A549 (cell line): ENCODE measurements at regions not wholly inside any gene's neighbourhood (a gene's known extent, or its start where the extent isn't known, plus 50 kb on each side); places are given as distances from the start of the nearest gene placed in this dataset.

Experiments used
- ATAC-seq, 2 experiments: fragments of 200-7000 bp in 1 of 2; fragments of >200 bp in 1 of 2; cut with Nextera tagmentation in 1 of 2; cut with Tn5 transposase in 1 of 2; 3 replicates each; pipeline versions ENCODE4 v1.8.0 to v1.9.1; 2018 to 2020; ENCODE audit warnings: mild to moderate bottlenecking in 1 of 2, moderate library complexity in 1 of 2
- CTCF ChIA-PET: fragments of 300-600 bp; sonication (Branson Sonifier 250); formaldehyde crosslinking; extraction: SDS; loops from one replicate; lab custom pipeline; 2021; ENCODE audit warnings: antibody characterized with exemption, inconsistent platforms; lab: Yijun Ruan, JAX
- POLR2A ChIA-PET: fragments of 350-600 bp; formaldehyde crosslinking; extraction: SDS; loops from one replicate; lab custom pipeline; 2021; ENCODE audit warnings: antibody characterized with exemption, inconsistent platforms; lab: Yijun Ruan, JAX
- DNase-seq, 2 experiments: peaks; one replicate each; pipeline versions ENCODE4 v3.0.0 to v3.0.0-alpha.2; 2011 to 2016; ENCODE audit warnings: low read depth in 1 of 2, low spot score in 1 of 2
- FAIRE-seq: peaks from 2 replicates; lab custom pipeline; 2011; peaks lifted over from hg19 to GRCh38; lab: Jason Lieb, UNC
- H3K27ac ChIP-seq, 2 experiments: fragments of >200 bp; sonication (Bioruptor Twin); formaldehyde crosslinking; 3 replicates each; pipeline ENCODE4 v1.5.1; 2016 to 2017
- H3K4me1 ChIP-seq: fragments of >200 bp; sonication (Bioruptor Twin); formaldehyde crosslinking; 3 replicates; pipeline ENCODE4 v1.6.1; 2016
- H3K4me2 ChIP-seq: fragments of >200 bp; sonication (Bioruptor Twin); formaldehyde crosslinking; 3 replicates; pipeline ENCODE4 v1.6.1; 2016
- H3K4me3 ChIP-seq: fragments of >200 bp; sonication (Bioruptor Twin); formaldehyde crosslinking; 3 replicates; pipeline ENCODE4 v1.5.1; 2016
- H3K9me3 ChIP-seq: fragments of >200 bp; sonication (Bioruptor Twin); formaldehyde crosslinking; 3 replicates; pipeline ENCODE4 v1.6.1; 2016
- CBX2 ChIP-seq: fragments of 200-600 bp; sonication (generic); IDR thresholded peaks from 2 replicates; pipeline ENCODE4 v1.6.1; 2016; ENCODE audit warnings: low read depth, mild to moderate bottlenecking, borderline replicate concordance
- CBX8 ChIP-seq: fragments of 200-600 bp; sonication (generic); IDR thresholded peaks from 2 replicates; pipeline ENCODE4 v1.6.1; 2016
- CEBPB ChIP-seq, 2 experiments: fragments of >200 bp in 1 of 2; sonication (Bioruptor Twin) in 1 of 2; formaldehyde crosslinking in 1 of 2; IDR thresholded peaks; 2 replicates each; pipeline ENCODE4 v1.6.1; 2012 to 2016
- CTCF ChIP-seq: fragments of >200 bp; sonication (Bioruptor Twin); formaldehyde crosslinking; IDR thresholded peaks from 3 replicates; pipeline ENCODE4 v1.5.1; 2016
- FOSB ChIP-seq: fragments of 250-450 bp; sonication (Bioruptor Pico); IDR thresholded peaks from 2 replicates; pipeline ENCODE4 v1.5.0; 2020; ENCODE audit warnings: mild to moderate bottlenecking, moderate library complexity
- HES2 ChIP-seq: fragments of >200 bp; sonication (Bioruptor Twin); formaldehyde crosslinking; IDR thresholded peaks from 2 replicates; pipeline ENCODE4 v1.6.1; 2016
- NR3C1 ChIP-seq: fragments of >200 bp; sonication (Bioruptor Twin); formaldehyde crosslinking; IDR thresholded peaks from 3 replicates; pipeline ENCODE4 v1.6.1; 2017
- PBX3 ChIP-seq: IDR thresholded peaks from 2 replicates; pipeline ENCODE4 v1.6.1; 2012
- POLR2A ChIP-seq: IDR thresholded peaks from 2 replicates; pipeline ENCODE4 v1.6.1; 2012; ENCODE audit warnings: mild to moderate bottlenecking, low read length
- RAD21 ChIP-seq, 2 experiments: fragments of >200 bp in 1 of 2; sonication (Bioruptor Twin) in 1 of 2; formaldehyde crosslinking in 1 of 2; IDR thresholded peaks in 1 of 2; conservative IDR thresholded peaks in 1 of 2; 2 replicates in 1 of 2; 3 replicates in 1 of 2; pipeline ENCODE4 v1.6.1; 2012 to 2018; ENCODE audit warnings: inconsistent platforms in 1 of 2
- REST ChIP-seq: fragments of 200-600 bp; sonication (generic); IDR thresholded peaks from 2 replicates; pipeline ENCODE4 v1.6.1; 2016; ENCODE audit warnings: antibody characterized with exemption, mild to moderate bottlenecking, moderate library complexity
- TP53 ChIP-seq: fragments of 250-450 bp; sonication (Bioruptor Pico); IDR thresholded peaks from 2 replicates; pipeline ENCODE4 v1.5.0; 2021; ENCODE audit warnings: mild to moderate bottlenecking, moderate library complexity
- ZC3H11A ChIP-seq: fragments of 450-650 bp; IDR thresholded peaks from 2 replicates; pipeline ENCODE4 v1.6.1; 2014; ENCODE audit warnings: antibody characterized with exemption, mild to moderate bottlenecking
- ZFP36 ChIP-seq: fragments of 450-650 bp; IDR thresholded peaks from 2 replicates; pipeline ENCODE4 v1.6.1; 2014; ENCODE audit warnings: borderline replicate concordance; ENCODE audit not compliant: partially characterized antibody
- WGBS: methylation state at CpG from one replicate; pipeline ENCODE4 v1.1.6; 2017; ENCODE audit errors: missing lambda C conversion rate; 5-methylcytosine and 5-hydroxymethylcytosine counted together
- TF ChIP-seq, protein P1 (sequence below): IDR thresholded peaks from 2 replicates; pipeline ENCODE4 v1.6.1; 2012; ENCODE audit warnings: low read depth, borderline replicate concordance

DNA sequence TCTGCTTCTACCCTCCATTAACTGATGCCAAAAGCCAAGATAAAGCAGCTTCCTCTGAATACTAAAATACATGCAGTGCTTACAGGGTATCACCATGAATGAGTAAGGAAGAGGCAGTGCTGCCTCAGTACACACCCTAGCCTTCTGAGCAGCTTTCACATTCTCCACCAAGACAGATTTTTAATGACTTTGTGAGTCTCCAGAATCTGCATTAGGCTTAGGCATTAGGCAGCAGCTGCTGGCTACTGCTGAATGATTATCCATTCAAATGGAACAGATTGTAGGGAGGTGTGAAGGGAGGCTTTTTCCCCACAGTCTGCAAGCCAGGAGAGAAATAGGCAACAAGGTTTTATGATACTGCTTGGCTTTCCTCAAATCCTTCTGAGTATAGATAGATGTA lies 1226.7 kb upstream of the LRRN3 start (continued):
- TF ChIP-seq REST (no peak), POLR2A (no peak), NR3C1 (no peak), CBX2 (no peak), FOSB (CRISPR knock-in tag) (no peak), ZC3H11A (no peak), CBX8 (no peak), TP53 (CRISPR knock-in tag) (no peak), PBX3 (no peak)
- TF ChIP-seq, protein P1, sequence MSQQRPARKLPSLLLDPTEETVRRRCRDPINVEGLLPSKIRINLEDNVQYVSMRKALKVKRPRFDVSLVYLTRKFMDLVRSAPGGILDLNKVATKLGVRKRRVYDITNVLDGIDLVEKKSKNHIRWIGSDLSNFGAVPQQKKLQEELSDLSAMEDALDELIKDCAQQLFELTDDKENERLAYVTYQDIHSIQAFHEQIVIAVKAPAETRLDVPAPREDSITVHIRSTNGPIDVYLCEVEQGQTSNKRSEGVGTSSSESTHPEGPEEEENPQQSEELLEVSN, result no peak

DNA sequence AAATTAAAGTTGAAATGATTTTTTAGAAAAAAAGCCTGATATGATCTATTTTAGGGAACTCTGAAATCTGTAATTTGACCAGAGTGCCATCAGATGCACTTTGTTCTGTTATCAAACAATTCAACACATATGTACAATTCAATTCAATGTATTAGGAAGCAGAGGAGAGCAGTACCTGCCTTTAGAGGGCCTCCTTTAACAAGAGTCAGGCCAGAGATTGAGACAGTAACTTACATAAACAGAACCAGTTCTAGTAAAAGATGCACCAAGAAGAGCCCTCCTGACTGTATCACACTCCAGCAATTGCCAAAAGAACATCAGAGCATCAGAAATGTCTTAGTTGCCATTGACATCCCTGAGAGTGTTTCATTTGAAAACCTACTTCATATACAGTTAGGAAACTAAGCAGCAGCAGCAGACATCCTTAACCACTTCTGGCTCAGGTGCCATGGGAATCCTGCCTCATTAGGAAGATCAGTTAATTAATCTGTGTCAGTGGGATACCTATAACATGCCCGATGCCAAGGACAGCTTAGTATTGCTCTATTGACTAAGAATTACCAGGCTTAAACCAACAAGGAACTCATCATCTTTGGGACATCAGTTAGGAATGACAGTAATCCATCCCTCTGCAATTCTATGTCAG lies 1222.6 kb upstream of the LRRN3 start:
- TF ChIP-seq CEBPB (IDR thresholded peaks at IDR 0.05) (no peak), CTCF (no peak), RAD21 (conservative IDR thresholded peaks at IDR 0.05 in 1 of 2, IDR thresholded peaks at IDR 0.05 in 1 of 2) (peak; percentile 16 to 23; a peak in 1 of 5 replicates)
- ChIA-PET POLR2A (no interaction called here), CTCF (no interaction called here)
- H3K4me3 ChIP-seq, result no peak overlapping the region
- no peak overlapping the region for H3K4me2 ChIP-seq
- H3K27ac ChIP-seq, result no peak overlapping the region
- no peak for ATAC-seq
- no peak for FAIRE-seq
- no peaks in the 10 kb centered on the region for H3K4me1 ChIP-seq
- DNase-seq, result no peak
- no peaks in the 10 kb centered on the region for H3K9me3 ChIP-seq
- WGBS, result 0% methylated on average over 1 of the region's 1 CpG

- 11% methylated on average over 4 of the region's 4 CpGs for WGBS
- ChIA-PET POLR2A (no interaction called here), CTCF (interaction anchor here (0.7 to 1.6 kb wide), 2 partner anchors 22 to 97 kb away, joined by 3 to 4 read pairs; no protein-coding TSS in a partner anchor)
- Histone ChIP-seq H3K4me1 (no peaks in the 10 kb centered on the region), H3K4me2 (no peak overlapping the region), H3K4me3 (no peak overlapping the region), H3K9me3 (no peaks in the 10 kb centered on the region), H3K27ac (no peak overlapping the region)
- no peak for ATAC-seq
- FAIRE-seq, result no peak
- DNase-seq, result no peak
- TF ChIP-seq HES2 (no peak), ZFP36 (no peak), PBX3 (no peak)
Observed at GRCh38 chr7:109873296-109873695, 1217.6 kb upstream of the LRRN3 start.
